SK-N-SH (cell line): ENCODE measurements at regions not wholly inside any gene's neighbourhood (a gene's known extent, or its start where the extent isn't known, plus 50 kb on each side); places are given as distances from the start of the nearest gene placed in this dataset.

Experiments
- CTCF ChIA-PET: fragments of 300-600, 350-600 bp; formaldehyde crosslinking; extraction: SDS; loops from one replicate; lab custom pipeline; 2021; lab: Yijun Ruan, JAX
- POLR2A ChIA-PET: fragments of 350-600 bp; sonication (Branson Sonifier 250); formaldehyde crosslinking; extraction: SDS; loops from one replicate; lab custom pipeline; 2020; ENCODE audit warnings: antibody characterized with exemption, inconsistent platforms; lab: Yijun Ruan, JAX
- DNase-seq: peaks from one replicate; pipeline ENCODE4 v3.0.0; 2012
- H2AFZ ChIP-seq: fragments of 200-600 bp; sonication (generic); 2 replicates; pipeline ENCODE4 v1.8.1; 2016; ENCODE audit warnings: antibody characterized with exemption, mild to moderate bottlenecking, low read depth
- H3F3A ChIP-seq: fragments of 200-600 bp; sonication (generic); replicated peaks from 2 replicates; pipeline ENCODE3; 2016; ENCODE audit warnings: antibody characterized with exemption, mild to moderate bottlenecking; ENCODE audit not compliant: insufficient read depth
- H3K27ac ChIP-seq, 2 experiments: fragments of 200-500 bp in 1 of 2; fragments of 200-600 bp in 1 of 2; sonication (Bioruptor generic) in 1 of 2; sonication (generic), shearing (Covaris generic) in 1 of 2; 2 replicates each; pipeline versions ENCODE4 v1.5.1 to v1.6.1; 2014 to 2016; ENCODE audit warnings: low read depth in 2 of 2, inconsistent platforms in 1 of 2, low read length in 1 of 2, mild to moderate bottlenecking in 1 of 2, mixed read lengths in 1 of 2
- H3K27me3 ChIP-seq: fragments of 200-600 bp; sonication (generic), shearing (Covaris generic); 2 replicates; pipeline ENCODE4 v1.6.1; 2016; ENCODE audit warnings: mixed run types; ENCODE audit not compliant: insufficient read depth
- H3K36me3 ChIP-seq, 2 experiments: fragments of 200-500 bp in 1 of 2; fragments of 200-600 bp in 1 of 2; sonication (Bioruptor generic) in 1 of 2; sonication (generic) in 1 of 2; replicated peaks in 1 of 2; 2 replicates each; pipeline versions ENCODE3 to v1.5.1; 2014 to 2016; ENCODE audit warnings: low read length in 1 of 2, mild to moderate bottlenecking in 1 of 2; ENCODE audit not compliant: insufficient read depth in 2 of 2, control insufficient read depth in 1 of 2
- H3K4me1 ChIP-seq, 2 experiments: fragments of 200-500 bp in 1 of 2; fragments of 200-600 bp in 1 of 2; sonication (Bioruptor generic) in 1 of 2; sonication (generic), shearing (Covaris generic) in 1 of 2; 2 replicates each; pipeline versions ENCODE4 v1.5.1 to v1.6.1; 2014 to 2016; ENCODE audit warnings: low read depth in 1 of 2, low read length in 1 of 2, mixed run types in 1 of 2; ENCODE audit not compliant: insufficient read depth in 2 of 2, control insufficient read depth in 1 of 2
- H3K4me2 ChIP-seq: fragments of 200-600 bp; sonication (generic), shearing (Covaris generic); 2 replicates; pipeline ENCODE4 v1.6.1; 2017; ENCODE audit warnings: mixed run types
- H3K4me3 ChIP-seq, 2 experiments: fragments of 200-500 bp in 1 of 2; fragments of 200-600 bp in 1 of 2; sonication (Bioruptor generic) in 1 of 2; sonication (generic), shearing (Covaris generic) in 1 of 2; 2 replicates each; pipeline versions ENCODE4 v1.5.1 to v1.8.1; 2014 to 2016; ENCODE audit warnings: low read depth in 2 of 2, inconsistent platforms in 1 of 2, low read length in 1 of 2, mild to moderate bottlenecking in 1 of 2, mixed read lengths in 1 of 2, moderate library complexity in 1 of 2
- H3K79me2 ChIP-seq: fragments of 200-600 bp; sonication (generic); 2 replicates; pipeline ENCODE4 v1.8.1; 2017; ENCODE audit warnings: mild to moderate bottlenecking; ENCODE audit not compliant: insufficient read depth
- H3K9ac ChIP-seq: fragments of 200-600 bp; sonication (generic); 2 replicates; pipeline ENCODE4 v1.6.1; 2017; ENCODE audit warnings: mixed run types
- H3K9me2 ChIP-seq: fragments of 200-600 bp; sonication (generic); 2 replicates; pipeline ENCODE4 v1.6.1; 2017; ENCODE audit warnings: mixed run types
- H3K9me3 ChIP-seq: fragments of 200-600 bp; sonication (generic); 2 replicates; pipeline ENCODE4 v1.6.1; 2017; ENCODE audit warnings: mixed run types, mild to moderate bottlenecking, moderate library complexity
- H4K20me1 ChIP-seq: fragments of 200-600 bp; sonication (generic); 2 replicates; pipeline ENCODE4 v1.6.1; 2017; ENCODE audit warnings: mild to moderate bottlenecking, mixed run types; ENCODE audit not compliant: insufficient read depth
- EP300 ChIP-seq, 2 experiments: IDR thresholded peaks; 2 replicates each; pipeline versions ENCODE4 v1.4.0 to v1.6.1; 2012; ENCODE audit warnings: borderline replicate concordance in 1 of 2, low read depth in 1 of 2, low read length in 1 of 2
- FOSL2 ChIP-seq: IDR thresholded peaks from 2 replicates; pipeline ENCODE4 v1.4.0; 2012; ENCODE audit warnings: low read depth, mild to moderate bottlenecking, moderate library complexity, borderline replicate concordance
- FOXJ3 ChIP-seq: sonication (generic); formaldehyde crosslinking; IDR thresholded peaks from 2 replicates; pipeline ENCODE4 v1.5.1; 2020; ENCODE audit warnings: mild to moderate bottlenecking, missing genetic modification reagents
- JUND ChIP-seq: IDR thresholded peaks from 2 replicates; pipeline ENCODE4 v1.4.0; 2012
- MEF2A ChIP-seq: IDR thresholded peaks from 2 replicates; pipeline ENCODE4 v1.4.0; 2012; ENCODE audit warnings: low read depth, borderline replicate concordance
- NFIC ChIP-seq: IDR thresholded peaks from 2 replicates; pipeline ENCODE4 v1.4.0; 2012; ENCODE audit warnings: borderline replicate concordance
- RFX5 ChIP-seq: IDR thresholded peaks from 2 replicates; pipeline ENCODE4 v1.6.1; 2012; ENCODE audit warnings: mild to moderate bottlenecking, improper control_type of control experiment, low read length
- SIN3A ChIP-seq: IDR thresholded peaks from 2 replicates; pipeline ENCODE4 v1.6.1; 2012; ENCODE audit warnings: low read depth, mild to moderate bottlenecking, low read length, moderate library complexity, borderline replicate concordance
- TCF12 ChIP-seq: IDR thresholded peaks from 2 replicates; pipeline ENCODE4 v1.4.0; 2012
- YY1 ChIP-seq: IDR thresholded peaks from 2 replicates; pipeline ENCODE4 v1.4.0; 2012; ENCODE audit warnings: low read depth, mild to moderate bottlenecking
- WGBS: methylation state at CpG from one replicate; pipeline ENCODE4 v1.1.6; 2017; ENCODE audit warnings: low lambda C conversion rate; 5-methylcytosine and 5-hydroxymethylcytosine counted together
- TF ChIP-seq, protein P1 (sequence below): fragments of 150-350 bp; IDR thresholded peaks from 2 replicates; pipeline ENCODE4 v1.6.1; 2016; ENCODE audit warnings: mild to moderate bottlenecking, low read depth, low read length
- TF ChIP-seq, protein P2 (sequence below): IDR thresholded peaks from 2 replicates; pipeline ENCODE4; 2012

DNA sequence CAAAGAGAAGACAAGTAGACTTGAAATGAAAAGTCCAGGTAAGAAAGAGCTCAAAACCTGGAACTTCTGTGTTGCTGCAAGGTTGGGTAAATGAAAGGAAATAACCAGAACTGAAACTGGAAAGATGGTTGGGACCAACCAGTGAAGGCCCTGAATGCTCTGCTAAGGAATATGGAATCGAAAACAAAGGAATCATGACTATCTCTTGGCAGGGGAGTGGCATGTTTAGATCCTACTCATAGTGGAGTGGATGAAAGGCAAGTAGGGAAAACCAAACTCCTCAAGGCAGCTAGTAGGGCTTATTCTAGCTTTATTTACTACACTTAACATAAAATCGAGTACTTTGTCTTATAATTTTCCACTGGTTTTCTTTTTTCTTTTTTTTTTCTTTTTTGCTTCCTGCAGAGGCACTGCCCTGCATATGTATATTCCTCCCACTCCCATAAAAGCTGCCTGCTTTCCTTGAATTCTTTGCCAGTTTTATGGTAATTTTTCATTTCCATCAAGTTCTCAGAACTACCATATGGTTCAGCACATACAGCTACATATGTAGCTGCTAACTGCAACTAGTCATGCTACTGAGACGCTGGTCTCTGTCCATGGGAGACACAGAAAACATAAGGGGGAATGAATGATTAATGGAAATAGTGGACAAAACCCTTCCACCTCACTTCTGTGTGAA lies 247.1 kb upstream of the TMTC1 start:
- CTCF ChIA-PET, result interaction anchor here (0.8 kb wide), 2 partner anchors 10 to 103 kb away, joined by 3 read pairs; no protein-coding TSS in a partner anchor
- no peak overlapping the region for H2AFZ ChIP-seq
- H3K9me2 ChIP-seq, result no peaks in the 10 kb centered on the region
- peaks cover 4% of the 10 kb centered on the region; the same call in 1 of the 2 replicates for H3K9me3 ChIP-seq
- H3K4me3 ChIP-seq, result no peak overlapping the region
- H3K27ac ChIP-seq, result no peak overlapping the region
- no peaks in the 10 kb centered on the region for H3K79me2 ChIP-seq
- no peaks in the 10 kb centered on the region for H4K20me1 ChIP-seq
- POLR2A ChIA-PET, result no interaction called here
- WGBS, result 30% methylated on average over 3 of the region's 3 CpGs
- H3K4me2 ChIP-seq, result no peak overlapping the region
- no peak for DNase-seq
- no peak for TF ChIP-seq RFX5
- TF ChIP-seq, all 33 proteins: peak for 0
- Histone ChIP-seq H3K36me3 (no peaks in the 10 kb centered on the region), H3F3A (no peaks in the 10 kb centered on the region), H3K4me1 (peaks cover 0 to 10% of the 10 kb centered on the region in 2 experiments; a peak in 1 of 4 replicates), H3K9ac (no peak overlapping the region), H3K27me3 (no peaks in the 10 kb centered on the region)

DNA sequence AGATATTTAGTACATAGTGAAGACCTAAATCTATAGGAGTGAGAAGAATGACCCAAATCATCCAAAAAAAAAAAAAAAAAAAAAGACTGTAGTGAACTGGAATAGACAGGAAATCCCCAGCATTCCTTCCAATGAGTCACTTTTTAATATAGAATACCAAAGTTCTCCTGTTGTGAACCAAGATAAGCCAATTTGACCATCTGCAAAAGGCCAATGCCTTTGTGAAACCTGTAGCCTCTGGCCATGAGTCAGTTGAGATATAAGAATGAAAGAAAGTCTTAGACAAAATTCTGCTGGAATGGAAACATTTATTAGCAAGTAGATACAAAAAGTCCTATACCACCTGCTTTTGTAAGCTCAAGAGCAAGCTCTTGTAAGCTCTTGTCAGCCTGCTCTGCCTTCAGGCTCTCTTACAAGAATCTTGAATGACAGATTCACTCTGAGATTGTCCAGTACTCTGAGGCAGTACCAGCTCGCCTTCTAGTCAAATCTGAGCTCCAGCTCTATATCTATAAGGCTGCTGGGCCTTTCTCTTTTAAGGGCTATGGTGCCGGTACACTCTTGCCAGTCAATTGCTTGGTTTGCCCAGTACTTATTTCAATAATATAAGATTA lies 243.0 kb upstream of the TMTC1 start:
- no peaks in the 10 kb centered on the region for H3K79me2 ChIP-seq
- 59% methylated on average over 2 of the region's 2 CpGs for WGBS
- TF ChIP-seq TCF12 (peak; percentile 50), JUND (peak; percentile 64), NFIC (no peak), FOXJ3 (CRISPR knock-in tag) (no peak), EP300 (IDR thresholded peaks at IDR 0.05; ENCODE audit: borderline replicate concordance in 1 of 2, low read depth in 1 of 2, low read length in 1 of 2) (peak in 1 of 2 experiments; percentile 23; a peak in 1 of 4 replicates), FOSL2 (peak; percentile 37; the same call in 1 of the 2 replicates), YY1 (no peak), SIN3A (no peak), MEF2A (0 out of 2 replicates have a peak, but pooled peaks have one; percentile 21)
- TF ChIP-seq, protein P1, sequence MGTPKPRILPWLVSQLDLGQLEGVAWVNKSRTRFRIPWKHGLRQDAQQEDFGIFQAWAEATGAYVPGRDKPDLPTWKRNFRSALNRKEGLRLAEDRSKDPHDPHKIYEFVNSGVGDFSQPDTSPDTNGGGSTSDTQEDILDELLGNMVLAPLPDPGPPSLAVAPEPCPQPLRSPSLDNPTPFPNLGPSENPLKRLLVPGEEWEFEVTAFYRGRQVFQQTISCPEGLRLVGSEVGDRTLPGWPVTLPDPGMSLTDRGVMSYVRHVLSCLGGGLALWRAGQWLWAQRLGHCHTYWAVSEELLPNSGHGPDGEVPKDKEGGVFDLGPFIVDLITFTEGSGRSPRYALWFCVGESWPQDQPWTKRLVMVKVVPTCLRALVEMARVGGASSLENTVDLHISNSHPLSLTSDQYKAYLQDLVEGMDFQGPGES, result no peak
- TF ChIP-seq, protein P2, sequence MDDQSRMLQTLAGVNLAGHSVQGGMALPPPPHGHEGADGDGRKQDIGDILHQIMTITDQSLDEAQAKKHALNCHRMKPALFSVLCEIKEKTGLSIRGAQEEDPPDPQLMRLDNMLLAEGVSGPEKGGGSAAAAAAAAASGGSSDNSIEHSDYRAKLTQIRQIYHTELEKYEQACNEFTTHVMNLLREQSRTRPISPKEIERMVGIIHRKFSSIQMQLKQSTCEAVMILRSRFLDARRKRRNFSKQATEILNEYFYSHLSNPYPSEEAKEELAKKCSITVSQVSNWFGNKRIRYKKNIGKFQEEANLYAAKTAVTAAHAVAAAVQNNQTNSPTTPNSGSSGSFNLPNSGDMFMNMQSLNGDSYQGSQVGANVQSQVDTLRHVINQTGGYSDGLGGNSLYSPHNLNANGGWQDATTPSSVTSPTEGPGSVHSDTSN, result no peak
- no peaks in the 10 kb centered on the region for H3K27me3 ChIP-seq
- H4K20me1 ChIP-seq, result no peaks in the 10 kb centered on the region
- H3K9me2 ChIP-seq, result no peaks in the 10 kb centered on the region
- no peak overlapping the region for H3K4me2 ChIP-seq
- H3K9me3 ChIP-seq, result no peaks in the 10 kb centered on the region
- H3K9ac ChIP-seq, result no peak overlapping the region
- DNase-seq, result no peak
- peaks cover 0 to 10% of the 10 kb centered on the region in 2 experiments; a peak in 1 of 4 replicates for H3K4me1 ChIP-seq
- no peak overlapping the region for H3K4me3 ChIP-seq
- H3K27ac ChIP-seq, result peak overlapping the region in 1 of 2 experiments; percentile 50; a peak in 2 of 4 replicates
- H2AFZ ChIP-seq, result no peak overlapping the region
- H3F3A ChIP-seq, result no peaks in the 10 kb centered on the region
- POLR2A ChIA-PET, result no interaction called here
- CTCF ChIA-PET, result interaction anchor here (0.6 kb wide), 1 partner anchor 669 kb away, joined by 3 read pairs; the partner anchor contains the start of gene IPO8
- H3K36me3 ChIP-seq, result no peaks in the 10 kb centered on the region
